GM21515 (cell line): ENCODE measurements at regions not wholly inside any gene's neighbourhood (a gene's known extent, or its start where the extent isn't known, plus 50 kb on each side); places are given as distances from the start of the nearest gene placed in this dataset.

Experiments used
- ATAC-seq: cut with Tn5 transposase; IDR thresholded peaks from one replicate; pipeline ENCODE4 v1.9.1; 2021; ENCODE audit not compliant: unreplicated experiment

DNA sequence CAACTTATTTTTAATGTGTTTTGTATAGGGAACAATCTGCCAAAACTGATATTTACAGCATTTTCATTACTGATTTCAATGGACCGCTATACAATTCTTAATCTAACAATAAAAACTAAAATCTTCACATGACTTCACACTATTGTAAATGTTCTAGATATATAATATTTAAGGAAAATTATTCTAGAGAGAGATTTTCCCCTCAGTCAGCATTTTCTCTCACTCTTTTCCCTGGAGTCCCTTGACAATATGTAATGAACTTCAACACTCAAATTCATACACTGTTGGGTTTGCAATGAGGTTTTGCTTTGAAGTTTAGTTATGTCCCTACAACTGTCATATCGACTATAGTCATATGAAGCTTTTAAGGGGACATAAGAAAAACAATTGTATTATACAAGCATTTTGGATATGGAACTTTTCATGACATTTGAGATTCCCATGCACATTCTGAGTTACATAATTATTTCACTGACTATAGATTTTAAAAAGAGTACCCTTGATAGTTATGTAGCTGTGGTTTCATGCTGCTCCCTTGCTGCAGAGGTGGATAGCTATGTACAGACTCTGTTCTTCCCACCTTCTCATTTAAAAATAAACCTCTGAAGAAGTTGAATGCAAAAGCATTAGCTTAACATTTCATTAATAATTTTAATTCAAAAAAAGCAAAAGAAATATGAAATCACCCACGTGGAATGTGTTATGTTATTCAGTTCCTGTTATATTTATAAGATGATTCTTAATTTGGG is 338.5 kb downstream of the AKAIN1 start:
- no peak for ATAC-seq

DNA sequence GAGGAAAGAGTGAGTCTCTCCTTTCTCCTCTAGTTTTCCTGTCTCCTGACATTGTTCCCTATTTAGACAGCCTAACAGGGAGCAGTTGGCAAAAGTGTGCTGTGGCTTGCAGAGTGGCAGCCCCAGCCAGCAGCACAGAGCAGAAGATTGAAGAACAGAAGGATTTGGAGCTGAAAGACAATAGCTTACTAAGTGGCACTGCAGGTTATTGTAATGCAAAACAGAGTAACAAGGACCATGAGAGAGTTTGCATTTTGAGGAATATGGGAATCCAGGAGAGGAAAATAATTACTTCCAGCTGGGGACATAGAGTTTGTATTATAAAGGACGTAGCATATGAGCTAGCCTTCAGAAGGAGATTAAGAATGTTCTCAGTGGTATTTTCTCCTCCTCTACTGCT is 342.4 kb downstream of the AKAIN1 start:
- no peak for ATAC-seq

DNA sequence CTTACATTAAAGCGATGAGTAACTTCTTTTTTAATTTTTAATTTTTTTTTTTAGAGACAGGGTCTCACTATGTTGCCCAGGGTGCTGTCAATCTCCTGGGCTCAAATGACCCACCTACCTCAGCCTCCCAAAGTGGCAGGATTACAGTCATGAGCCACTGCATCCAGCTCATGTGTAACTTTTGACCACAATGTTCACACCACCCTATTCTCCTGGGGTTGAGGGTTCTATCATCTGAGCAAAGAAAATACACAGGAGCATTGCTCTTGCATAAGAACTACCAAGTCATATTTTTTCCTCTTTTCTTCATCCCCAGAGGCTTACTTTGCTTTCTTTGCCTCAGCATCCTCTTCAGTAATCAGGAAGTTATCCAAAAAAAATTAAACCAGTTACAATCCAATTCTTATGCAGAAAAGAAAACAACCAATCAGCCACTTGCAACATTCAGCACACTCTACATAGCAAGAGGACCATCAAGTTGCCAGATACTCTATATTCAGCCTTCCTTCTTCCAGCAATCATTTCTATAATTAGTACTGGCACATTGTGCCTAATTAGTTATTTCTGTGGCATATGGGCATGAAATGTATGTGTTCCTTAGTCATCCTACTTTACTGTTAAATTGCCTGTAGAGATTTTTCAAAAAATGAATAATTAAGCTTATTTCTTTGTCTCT is 345.6 kb downstream of the AKAIN1 start:
- ATAC-seq = no peak

DNA sequence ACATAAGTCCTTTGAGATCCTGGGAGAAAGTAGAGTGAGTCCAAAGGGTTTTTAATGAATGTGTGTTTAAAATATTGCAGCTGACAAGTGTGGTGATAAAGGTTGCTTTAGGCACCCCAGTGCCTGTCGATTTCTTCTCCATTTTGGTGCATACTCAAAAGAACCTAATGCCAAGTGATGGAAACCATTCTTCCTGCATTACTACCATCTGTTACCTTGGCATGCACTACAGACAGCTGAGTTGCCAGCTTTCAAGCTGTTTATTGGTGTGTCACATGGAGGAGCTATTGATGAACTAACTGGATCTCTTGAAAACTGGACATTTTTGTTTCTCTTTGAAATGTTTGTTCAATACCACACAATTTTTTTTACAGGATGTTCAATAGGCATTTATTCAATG is 350.0 kb downstream of the AKAIN1 start:
- no peak for ATAC-seq

DNA sequence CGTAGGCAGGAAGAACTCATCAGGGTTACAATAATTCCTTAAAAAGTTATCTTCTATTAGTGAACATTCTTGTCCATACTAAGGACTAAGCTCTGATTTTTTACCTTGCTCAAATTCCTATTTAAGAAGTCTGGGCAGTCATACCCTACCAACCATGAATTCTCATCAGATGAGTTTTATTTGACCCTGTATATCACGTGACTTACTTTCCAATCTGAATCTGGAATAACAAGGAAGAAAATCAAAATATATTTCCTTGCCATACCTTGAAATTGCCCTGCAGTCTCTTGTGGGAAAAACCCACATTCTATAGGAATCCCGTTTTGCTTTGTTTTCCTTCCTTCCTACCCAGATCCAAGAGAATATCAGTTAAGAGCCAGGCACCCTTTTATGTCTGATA is 352.7 kb downstream of the AKAIN1 start:
- ATAC-seq = no peak

DNA sequence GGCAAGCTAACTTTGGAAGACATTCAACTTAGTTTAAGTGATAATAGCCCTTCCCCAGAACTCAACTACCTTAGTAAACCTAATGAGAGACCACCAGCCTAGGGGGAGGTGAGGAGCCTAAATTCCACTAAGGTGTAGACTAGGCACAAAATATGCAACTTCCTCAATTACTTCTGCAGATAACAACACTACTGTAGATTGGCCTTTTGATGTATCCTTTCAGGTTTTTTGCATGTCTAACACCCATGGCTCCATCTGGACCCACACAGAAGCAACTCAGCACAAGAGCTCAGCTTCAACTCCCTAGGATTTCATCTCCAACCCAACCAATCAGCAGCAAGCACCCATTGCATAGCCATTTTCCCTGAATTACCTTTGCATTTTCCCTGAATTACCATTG is 353.3 kb downstream of the AKAIN1 start:
- ATAC-seq = no peak

DNA sequence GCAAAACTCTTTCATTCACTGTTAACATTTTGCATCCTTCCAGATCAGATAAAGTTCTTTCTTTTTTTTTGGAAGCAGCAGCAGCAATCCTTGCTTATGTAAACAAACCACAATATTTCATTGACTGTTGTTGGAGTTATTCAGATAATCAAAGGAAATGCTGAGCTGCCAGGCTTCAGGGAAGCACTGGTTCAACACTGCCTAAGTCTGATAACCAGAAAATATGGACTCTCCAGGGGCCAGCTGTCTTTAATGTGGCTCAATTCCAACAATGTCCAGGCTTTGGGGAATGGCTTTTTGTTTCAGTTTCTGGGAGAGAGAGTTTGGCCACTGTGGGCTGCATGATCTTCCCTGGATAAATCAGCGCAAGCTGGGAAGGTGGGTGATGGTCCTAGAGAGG is 354.3 kb downstream of the AKAIN1 start:
- no peak for ATAC-seq

DNA sequence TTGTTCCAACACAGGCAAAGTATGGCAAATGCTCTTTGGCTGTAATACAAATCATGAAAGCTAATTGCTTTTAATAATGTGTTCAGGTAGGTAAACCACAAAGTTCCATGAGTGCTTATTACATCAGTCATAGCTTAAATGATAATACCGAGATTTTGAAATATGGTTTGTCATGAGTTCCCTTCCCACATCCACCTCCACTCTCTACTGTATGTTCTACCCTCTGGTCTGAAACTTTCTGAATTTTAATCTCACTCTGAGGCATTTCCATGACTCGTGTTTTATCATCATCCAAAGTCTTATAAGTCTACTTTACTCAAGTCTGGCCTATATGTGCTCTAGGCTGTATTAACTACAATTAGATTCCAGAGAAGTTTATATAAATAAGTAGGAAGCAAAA is 354.8 kb downstream of the AKAIN1 start:
- ATAC-seq = no peak

DNA sequence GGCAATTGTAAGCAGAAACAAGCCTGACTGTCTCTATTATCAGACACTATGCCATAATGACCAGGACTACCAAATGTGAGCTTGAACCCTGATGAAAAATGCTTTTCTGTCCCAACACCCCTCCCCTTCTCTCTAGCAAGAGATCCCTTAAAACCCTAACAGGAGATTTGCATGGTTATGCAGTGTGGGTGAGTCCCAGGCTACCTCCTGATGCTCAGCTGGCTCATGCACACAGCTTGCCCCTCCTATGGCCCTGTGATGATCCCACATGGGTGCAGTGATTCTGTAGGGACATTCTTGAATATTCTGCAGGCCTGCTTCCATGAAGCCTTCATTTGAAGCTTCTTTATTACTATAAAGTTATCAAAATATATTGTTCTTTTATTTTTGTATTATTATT is 357.4 kb downstream of the AKAIN1 start:
- ATAC-seq = no peak

DNA sequence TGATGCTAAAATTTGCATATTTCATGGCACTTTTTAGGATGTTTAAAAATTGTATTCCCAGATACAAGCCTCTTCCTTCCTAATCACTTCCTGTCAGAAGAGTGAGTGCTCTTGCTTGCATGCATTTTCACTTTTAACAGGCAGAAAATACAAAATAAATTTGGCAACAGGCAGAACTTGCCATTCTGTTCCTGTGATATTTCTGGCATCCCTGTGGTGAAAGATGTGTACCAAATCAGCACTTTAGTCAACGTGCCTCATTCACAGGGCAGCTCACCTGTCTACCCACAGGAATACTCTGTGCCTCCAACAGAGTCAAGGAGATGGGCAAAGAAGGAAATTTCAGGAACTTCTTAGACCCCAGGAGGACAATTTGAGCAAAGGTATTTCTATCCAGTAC is 360.9 kb downstream of the AKAIN1 start:
- no peak for ATAC-seq

DNA sequence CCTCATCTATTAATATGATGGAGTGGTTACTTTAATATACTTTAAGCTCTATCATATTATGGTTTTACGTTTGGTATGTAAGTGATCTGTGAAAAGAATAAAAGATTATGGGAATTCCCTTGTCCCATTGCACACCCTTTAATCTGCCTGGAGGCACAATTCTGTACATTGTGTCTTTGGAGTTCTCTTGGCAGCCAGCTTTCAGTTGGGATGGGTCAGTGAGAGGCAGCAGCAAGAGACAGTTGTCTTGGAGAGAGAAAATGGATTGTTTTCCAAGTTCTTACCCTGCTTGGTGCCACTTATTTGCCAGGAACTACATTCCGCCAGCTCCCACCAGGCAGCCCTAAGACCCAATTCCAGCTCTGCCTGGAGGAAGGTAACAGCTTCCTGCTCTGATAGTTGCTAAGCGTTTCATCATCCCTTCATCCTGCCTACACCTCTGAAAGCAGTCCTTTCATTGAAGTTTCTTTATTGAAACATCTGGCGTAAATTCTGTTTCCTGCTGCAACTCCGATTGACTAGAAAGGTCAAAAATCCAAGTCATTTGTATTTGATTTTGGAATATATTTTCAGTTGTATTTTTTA is 365.2 kb downstream of the AKAIN1 start:
- no peak for ATAC-seq

DNA sequence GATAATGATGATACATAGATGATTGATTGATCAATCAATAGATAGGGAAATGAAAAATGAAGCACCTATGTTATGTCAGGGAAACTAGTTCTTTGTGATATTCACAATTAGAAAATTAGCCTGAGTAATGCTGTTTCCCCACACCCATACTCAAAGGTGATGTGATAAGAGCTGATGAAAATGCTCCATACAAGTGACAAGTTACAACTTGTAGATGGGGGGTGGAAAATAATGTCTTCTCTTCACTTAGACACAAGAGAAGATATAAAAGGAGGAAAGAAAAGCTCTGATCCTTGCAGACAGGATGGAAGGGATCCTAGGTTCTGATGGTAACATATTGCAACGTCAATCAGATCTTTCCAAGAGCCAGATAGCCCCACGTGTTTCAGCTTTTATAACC is 365.9 kb downstream of the AKAIN1 start:
- no peak for ATAC-seq

DNA sequence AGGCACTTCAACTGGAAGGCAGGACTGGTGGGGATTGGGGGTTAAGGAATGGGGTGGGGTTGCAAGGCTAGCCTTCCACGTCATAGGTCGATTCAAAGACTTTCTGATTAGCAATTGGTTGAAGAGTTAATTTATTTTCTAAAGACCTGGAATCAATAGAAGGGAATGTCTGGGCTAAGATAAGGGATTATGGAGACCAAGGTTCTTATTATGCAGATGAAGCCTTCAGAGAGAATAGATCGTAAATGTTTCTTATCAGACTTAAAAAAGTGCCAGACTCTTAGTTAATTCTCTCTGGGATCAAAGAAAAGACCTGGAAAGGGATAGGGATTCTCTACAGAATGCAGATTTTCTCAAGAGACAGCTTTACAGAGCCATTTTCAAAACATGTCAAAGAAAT is 368.0 kb upstream of the DLGAP1 start:
- ATAC-seq = no peak

DNA sequence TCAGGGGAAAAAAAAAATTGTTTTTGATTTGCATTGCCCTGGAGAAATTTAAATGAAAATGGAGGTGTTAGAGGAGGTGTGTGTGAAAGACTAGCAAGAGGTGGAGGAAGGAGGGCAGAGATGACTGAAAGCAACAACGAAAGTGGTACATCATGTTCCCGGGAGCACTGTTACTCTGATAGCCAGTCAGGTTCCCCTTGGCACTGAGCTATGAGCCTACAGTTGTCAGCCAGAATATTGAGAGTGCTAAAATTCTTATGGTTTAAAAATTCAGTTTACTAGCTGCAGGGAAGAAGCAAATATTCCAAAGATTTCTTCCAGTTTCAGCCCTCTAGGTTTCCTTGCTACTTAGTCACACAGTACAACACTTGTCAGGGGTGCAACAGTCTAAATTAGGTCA is 366.7 kb upstream of the DLGAP1 start:
- ATAC-seq = no peak

DNA sequence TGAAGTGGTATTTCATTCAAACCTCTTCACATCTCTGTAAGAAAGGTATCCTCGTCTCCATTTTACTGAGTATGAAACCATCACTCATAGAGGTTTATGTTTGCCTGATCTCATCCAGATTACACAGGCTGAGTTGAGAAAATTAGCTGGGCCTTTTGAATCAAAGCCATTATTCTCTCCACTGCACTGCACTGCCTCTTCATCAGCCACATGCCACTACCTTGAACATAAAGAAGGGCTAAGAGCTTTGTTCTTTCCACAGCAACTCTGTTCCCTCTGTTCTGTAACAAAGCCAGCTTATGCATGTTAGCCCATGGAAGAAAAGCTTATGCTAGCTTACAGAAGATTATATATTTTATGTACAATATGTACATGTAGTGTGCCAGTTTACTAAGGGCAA is 362.6 kb upstream of the DLGAP1 start:
- ATAC-seq = no peak

DNA sequence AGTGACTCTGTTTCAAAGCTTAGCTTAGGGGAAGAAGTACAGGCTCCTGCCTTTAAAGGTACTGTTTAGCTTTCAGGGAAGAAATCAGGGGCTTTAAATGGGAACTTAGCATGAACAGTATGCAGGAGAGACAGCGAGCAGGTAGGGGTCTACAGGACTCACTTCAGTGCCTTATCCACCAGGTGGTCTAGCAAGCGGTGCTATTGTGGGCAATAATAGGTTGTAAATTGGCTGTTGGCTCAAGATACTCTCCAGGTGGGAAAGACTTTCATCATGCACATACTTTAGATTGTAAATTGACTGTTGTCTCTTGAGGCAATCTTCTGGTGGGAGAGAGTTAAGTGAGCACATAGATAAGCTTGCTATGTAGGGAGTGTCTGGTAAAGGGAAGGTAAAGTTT is 358.6 kb upstream of the DLGAP1 start:
- no peak for ATAC-seq

DNA sequence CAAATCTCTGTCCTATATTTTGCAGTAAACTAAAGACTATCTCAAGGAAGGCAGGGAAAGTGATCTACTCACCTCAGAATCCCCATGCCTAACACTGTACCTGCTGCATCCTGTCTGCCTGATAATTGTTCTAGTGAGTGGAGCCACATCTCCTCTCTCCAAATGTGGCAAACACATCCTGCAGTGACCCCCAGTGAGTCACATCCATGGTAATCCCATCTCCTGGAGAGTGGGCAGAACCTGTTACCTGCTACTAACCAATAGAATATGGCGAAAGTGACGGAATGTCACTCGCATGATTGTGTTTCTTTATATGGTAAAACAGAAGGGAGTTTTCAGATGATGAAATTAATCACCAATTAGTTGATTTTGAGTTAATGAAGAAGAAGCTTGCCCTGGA is 353.8 kb upstream of the DLGAP1 start:
- ATAC-seq = no peak

DNA sequence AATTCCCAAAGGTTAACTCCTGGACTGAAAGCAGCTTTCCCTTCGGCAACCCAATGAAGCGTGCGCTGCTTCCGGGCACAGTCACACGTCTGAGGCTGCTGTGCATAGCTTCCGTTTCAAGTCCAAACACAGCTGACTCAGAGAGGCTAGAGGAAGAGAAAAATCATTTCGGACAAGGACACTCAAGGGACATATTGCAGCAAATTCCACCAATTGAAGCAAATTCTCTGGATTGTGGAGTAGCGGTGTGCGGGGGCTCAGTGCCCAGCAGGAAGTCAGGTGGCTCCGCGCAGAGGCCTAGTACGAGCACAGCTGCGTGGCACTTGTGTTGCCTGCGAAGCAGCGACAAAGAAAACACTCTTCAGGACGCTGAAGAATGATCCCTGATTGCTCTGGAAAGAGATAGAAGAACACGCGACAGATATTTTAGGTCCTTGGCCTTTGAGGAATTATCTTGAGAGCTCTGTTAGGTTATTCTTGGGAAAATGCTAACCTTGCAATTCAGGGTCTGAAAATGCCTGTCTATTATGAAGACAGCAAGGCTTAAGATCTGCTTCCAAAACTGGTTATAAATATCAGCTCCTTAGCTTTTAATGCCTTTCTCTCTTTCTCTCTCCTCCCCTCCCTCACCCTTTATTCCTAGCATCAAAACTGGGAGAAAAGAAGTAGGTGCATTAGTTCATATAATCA is 352.6 kb upstream of the DLGAP1 start:
- ATAC-seq = no peak

DNA sequence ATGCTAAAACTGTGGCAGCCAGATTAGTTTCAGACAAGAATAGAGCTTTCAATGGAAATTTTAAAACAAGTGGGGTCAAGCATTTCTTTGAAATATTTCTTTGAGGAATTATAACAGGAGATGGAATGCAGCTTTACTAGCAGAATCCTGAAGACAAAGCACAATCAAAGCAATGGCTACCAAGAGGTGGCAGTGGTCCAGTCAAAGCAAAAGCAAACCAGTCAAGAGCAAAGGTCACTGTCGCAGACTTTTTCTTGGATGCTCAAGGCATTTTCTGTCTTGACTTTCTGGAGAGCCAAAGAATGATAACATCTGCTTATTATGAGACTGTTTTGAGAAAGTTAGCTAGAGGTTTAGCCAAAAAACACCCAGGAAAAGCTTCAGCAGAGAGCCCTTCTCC is 351.2 kb upstream of the DLGAP1 start:
- ATAC-seq = no peak

DNA sequence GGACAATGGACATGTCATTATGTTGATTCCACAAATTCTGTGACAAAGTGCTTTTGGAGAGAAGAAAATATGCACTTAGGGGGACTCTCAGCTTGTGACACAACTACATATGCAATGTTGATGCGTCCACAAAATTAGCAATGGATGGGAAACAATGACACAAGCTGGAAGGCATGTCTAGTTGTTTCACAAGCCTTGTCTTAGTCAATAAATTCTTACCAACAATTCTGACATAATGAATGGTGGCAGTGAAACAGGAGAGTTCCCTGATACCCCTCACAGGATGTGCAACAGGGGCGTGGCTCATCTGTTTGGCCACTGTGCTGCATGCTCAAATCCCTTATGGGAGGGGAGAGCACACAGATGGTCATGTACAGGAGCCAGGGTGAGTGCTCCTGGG is 347.2 kb upstream of the DLGAP1 start:
- no peak for ATAC-seq

DNA sequence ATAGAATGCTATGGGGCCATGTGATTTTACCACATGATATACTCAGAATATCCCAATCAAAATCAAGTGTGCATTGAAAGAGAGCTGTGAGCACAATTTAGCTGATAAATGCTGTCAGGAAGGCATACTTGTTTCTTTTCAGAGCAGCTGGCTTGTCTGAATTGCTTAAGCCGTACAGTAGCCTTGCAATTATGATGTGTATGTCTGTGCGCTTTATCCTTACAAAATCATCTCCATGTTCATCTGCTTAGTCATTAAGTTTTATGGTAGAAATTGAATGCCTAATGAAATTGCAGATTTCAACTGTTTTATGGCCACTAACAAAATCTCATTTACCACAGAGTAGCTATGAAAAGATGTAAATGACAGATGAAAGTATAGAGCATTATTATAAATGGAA is 346.0 kb upstream of the DLGAP1 start:
- no peak for ATAC-seq
